Breast epithelium (tissue), 4 donors: ENCODE measurements at regions not wholly inside any gene's neighbourhood (a gene's known extent, or its start where the extent isn't known, plus 50 kb on each side); places are given as distances from the start of the nearest gene placed in this dataset.

Source experiments
- DNase-seq, 2 donors: peaks; one replicate each; pipeline ENCODE4 v3.0.0-alpha.2; 2019; ENCODE audit warnings: low spot score in 2 of 2
- H3K27ac ChIP-seq, 2 donors: fragments of 200-600 bp; sonication (generic) in 1 of 2; one replicate each; pipeline ENCODE4 v1.5.1; 2016 to 2019; ENCODE audit warnings: mild to moderate bottlenecking in 1 of 2
- H3K27me3 ChIP-seq, 2 donors: fragments of 200-600 bp; sonication (generic) in 1 of 2; one replicate each; pipeline versions ENCODE4 v1.5.1 to v1.6.0; 2017 to 2019; ENCODE audit warnings: control low read depth in 1 of 2, mild to moderate bottlenecking in 1 of 2
- H3K36me3 ChIP-seq: fragments of 200-600 bp; one replicate; pipeline ENCODE4 v1.5.1; 2019
- H3K4me1 ChIP-seq, 2 donors: fragments of 200-600 bp; sonication (generic); one replicate each; pipeline ENCODE4 v1.5.1; 2016 to 2019; ENCODE audit warnings: control low read depth in 1 of 2
- H3K4me3 ChIP-seq, 3 donors: fragments of 200-600 bp; sonication (generic); 1 replicate in 2 of 3; 2 replicates in 1 of 3; pipeline ENCODE4 v1.5.1; 2016 to 2019; ENCODE audit warnings: mild to moderate bottlenecking in 3 of 3, moderate library complexity in 2 of 3
- H3K9me3 ChIP-seq, 2 donors: fragments of 200-600 bp; sonication (generic) in 1 of 2; one replicate each; pipeline ENCODE4 v1.5.1; 2016 to 2019; ENCODE audit warnings: control low read depth in 1 of 2
- POLR2A ChIP-seq: fragments of 450-650 bp; IDR thresholded peaks from one replicate; pipeline ENCODE4 v1.6.1; 2016; ENCODE audit warnings: antibody characterized with exemption, mild to moderate bottlenecking, moderate library complexity
- POLR2AphosphoS5 ChIP-seq, 3 donors: sonication (generic); formaldehyde crosslinking; IDR thresholded peaks; one replicate each; pipeline ENCODE4 v1.6.1; 2017; ENCODE audit warnings: antibody characterized with exemption in 3 of 3
- intact Hi-C: fragments of 100-400 bp; cut with DNase I; formaldehyde crosslinking; loops from one replicate; pipeline ENCODE4 v1.15.1; 2023; ENCODE audit warnings: low total_unique reads
- TF ChIP-seq, protein P1 (sequence below), 3 donors: fragments of 450-650 bp; IDR thresholded peaks; one replicate each; pipeline ENCODE4 v1.5.1; 2016 to 2017; ENCODE audit warnings: antibody characterized with exemption in 3 of 3, mild to moderate bottlenecking in 3 of 3, moderate library complexity in 3 of 3

DNA sequence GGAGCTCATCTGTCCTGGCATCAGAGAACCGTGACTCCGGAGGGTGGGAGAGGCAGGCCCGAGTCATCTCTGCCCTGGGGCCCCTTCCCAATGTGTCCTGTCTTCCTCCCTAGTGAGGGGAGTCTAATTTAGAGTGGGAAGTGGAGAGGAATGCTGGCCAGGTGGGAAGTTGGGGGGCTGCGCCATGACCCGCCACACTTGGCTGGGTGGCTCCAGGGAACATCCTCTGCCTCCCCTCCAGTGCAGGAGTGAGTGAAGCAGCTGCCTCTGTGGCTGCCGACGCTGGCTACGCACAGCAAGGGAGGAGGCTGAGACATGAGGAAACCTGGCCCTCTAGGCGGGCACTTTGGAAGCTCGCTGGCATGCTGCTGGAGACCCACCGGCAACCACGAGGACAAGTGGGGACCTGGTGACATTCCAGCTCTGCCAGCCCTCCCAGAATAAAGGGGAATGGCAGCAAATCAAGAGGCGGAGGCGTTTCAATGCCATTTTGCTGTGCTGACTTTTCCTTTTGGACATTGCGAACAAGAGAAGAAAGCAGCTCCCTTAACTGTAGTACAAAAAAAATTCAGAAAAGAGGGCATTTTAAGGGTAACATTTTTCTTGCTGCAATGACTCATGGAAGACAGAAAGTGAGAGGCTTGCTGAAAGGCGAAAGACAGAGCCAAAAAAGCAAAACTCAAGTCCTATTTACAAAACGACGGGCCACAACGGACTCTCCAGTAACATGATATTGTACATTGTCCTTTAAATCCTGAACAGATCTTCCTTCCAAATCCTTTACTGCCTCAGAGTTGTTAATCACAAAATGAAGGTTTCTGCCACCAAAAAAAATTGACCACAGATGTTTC is 121.2 kb upstream of the PITRM1 start:
- intact Hi-C loops, result loop anchor here (5.0 kb wide), 1 partner anchor 103 kb away; no protein-coding TSS in a partner anchor
- Histone ChIP-seq H3K27ac (peak overlapping the region; percentile 65 to 81), H3K4me3 (peak overlapping the region in 1 of 3 donors; percentile 1), H3K9me3 (no peaks in the 10 kb centered on the region), H3K36me3 (no peaks in the 10 kb centered on the region), H3K4me1 (no peaks in the 10 kb centered on the region), H3K27me3 (no peaks in the 10 kb centered on the region)
- no peak for TF ChIP-seq POLR2A
- no peak for TF ChIP-seq POLR2AphosphoS5 (IDR thresholded peaks at IDR 0.05)
- TF ChIP-seq, protein P1, sequence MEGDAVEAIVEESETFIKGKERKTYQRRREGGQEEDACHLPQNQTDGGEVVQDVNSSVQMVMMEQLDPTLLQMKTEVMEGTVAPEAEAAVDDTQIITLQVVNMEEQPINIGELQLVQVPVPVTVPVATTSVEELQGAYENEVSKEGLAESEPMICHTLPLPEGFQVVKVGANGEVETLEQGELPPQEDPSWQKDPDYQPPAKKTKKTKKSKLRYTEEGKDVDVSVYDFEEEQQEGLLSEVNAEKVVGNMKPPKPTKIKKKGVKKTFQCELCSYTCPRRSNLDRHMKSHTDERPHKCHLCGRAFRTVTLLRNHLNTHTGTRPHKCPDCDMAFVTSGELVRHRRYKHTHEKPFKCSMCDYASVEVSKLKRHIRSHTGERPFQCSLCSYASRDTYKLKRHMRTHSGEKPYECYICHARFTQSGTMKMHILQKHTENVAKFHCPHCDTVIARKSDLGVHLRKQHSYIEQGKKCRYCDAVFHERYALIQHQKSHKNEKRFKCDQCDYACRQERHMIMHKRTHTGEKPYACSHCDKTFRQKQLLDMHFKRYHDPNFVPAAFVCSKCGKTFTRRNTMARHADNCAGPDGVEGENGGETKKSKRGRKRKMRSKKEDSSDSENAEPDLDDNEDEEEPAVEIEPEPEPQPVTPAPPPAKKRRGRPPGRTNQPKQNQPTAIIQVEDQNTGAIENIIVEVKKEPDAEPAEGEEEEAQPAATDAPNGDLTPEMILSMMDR (IDR thresholded peaks at IDR 0.05), result no peak
- DNase-seq, result peak in 1 of 2 donors; percentile 65

- no peaks in the 10 kb centered on the region for H3K27me3 ChIP-seq
- H3K4me1 ChIP-seq, result no peaks in the 10 kb centered on the region
- H3K27ac ChIP-seq, result peak overlapping the region in 1 of 2 donors; percentile 25
- TF ChIP-seq, protein P1 (IDR thresholded peaks at IDR 0.05), result no peak
- no peak for TF ChIP-seq POLR2AphosphoS5 (IDR thresholded peaks at IDR 0.05)
- no peak overlapping the region for H3K4me3 ChIP-seq
- intact Hi-C loops, result loop anchor here (5.0 kb wide), 1 partner anchor 105 kb away; no protein-coding TSS in a partner anchor
- H3K36me3 ChIP-seq, result no peaks in the 10 kb centered on the region
- DNase-seq, result no peak
- no peaks in the 10 kb centered on the region for H3K9me3 ChIP-seq
Measured at GRCh38 chr10:3292636-3293035, 120.1 kb upstream of the PITRM1 start.

GRCh38 chr10:3290550-3290949 is 118.0 kb upstream of the PITRM1 start:
- no peaks in the 10 kb centered on the region for H3K36me3 ChIP-seq
- intact Hi-C loops, result loop anchor here (5.0 kb wide), 1 partner anchor 107 kb away; no protein-coding TSS in a partner anchor
- no peak for TF ChIP-seq POLR2AphosphoS5 (IDR thresholded peaks at IDR 0.05)
- no peak for TF ChIP-seq POLR2A
- TF ChIP-seq, protein P1 (IDR thresholded peaks at IDR 0.05), result no peak
- H3K9me3 ChIP-seq, result no peaks in the 10 kb centered on the region
- DNase-seq, result no peak
- no peak overlapping the region for H3K4me3 ChIP-seq
- H3K4me1 ChIP-seq, result no peaks in the 10 kb centered on the region
- no peak overlapping the region for H3K27ac ChIP-seq
- no peaks in the 10 kb centered on the region for H3K27me3 ChIP-seq

DNA sequence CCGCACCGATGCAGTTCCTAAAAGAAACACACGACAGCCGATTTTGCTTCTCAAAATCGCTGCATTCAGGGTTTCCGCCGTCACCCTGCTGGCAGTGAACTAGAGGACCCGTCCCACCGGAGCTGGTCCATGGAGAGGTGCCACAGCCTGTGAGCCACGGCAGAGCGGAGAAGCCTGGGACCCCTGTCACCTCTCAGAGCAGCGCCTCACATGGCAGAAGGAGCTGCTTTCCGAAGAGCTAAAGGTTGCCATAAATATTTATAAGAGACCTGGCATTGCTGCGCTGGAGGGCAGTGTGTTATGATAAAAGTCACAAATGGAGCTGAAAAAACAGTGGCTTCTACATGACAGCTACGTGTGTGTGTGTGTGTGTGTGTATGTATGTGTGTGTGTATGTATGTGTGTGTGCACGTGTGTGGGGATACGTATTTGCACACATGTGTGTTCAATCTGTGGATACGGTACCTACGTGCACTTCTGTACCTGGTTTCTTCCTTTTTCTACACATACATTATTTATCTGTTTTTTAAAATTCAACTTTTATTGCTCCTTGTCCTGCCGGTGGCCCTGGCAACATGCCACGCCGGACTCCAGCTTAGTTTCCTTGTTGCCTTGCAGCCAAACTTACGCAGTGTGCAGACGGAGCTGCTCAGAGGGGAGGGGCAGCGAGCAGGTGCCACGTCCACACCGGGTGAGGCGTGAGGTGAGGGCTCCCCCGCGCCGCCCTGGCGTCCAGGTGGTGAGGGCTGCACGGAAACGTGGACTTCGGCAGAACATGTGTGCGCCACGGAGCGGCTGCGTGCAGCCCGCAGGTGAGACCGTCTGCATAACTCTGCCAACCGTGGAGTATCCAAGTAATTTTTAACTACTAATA is 115.2 kb upstream of the PITRM1 start:
- DNase-seq, result no peak

More for the DNA sequence above, 115.2 kb upstream of the PITRM1 start:
- Histone ChIP-seq H3K36me3 (no peaks in the 10 kb centered on the region), H3K27ac (no peak overlapping the region), H3K9me3 (no peaks in the 10 kb centered on the region), H3K4me1 (no peaks in the 10 kb centered on the region), H3K4me3 (no peak overlapping the region), H3K27me3 (no peaks in the 10 kb centered on the region)
- no peak for TF ChIP-seq POLR2A
- TF ChIP-seq POLR2AphosphoS5 (IDR thresholded peaks at IDR 0.05), result no peak
- TF ChIP-seq, protein P1 (IDR thresholded peaks at IDR 0.05), result no peak
- intact Hi-C loops, result no loop called here
